Suprapubic skin (tissue), 3 donors: ENCODE measurements at regions not wholly inside any gene's neighbourhood (a gene's known extent, or its start where the extent isn't known, plus 50 kb on each side); places are given as distances from the start of the nearest gene placed in this dataset.

Source experiments
- CTCF ChIP-seq, 2 donors: fragments of 200-600 bp in 1 of 2; fragments of 450-650 bp in 1 of 2; sonication (generic) in 1 of 2; IDR thresholded peaks; one replicate each; pipeline ENCODE4 v1.5.1; 2016 to 2019; ENCODE audit warnings: antibody characterized with exemption in 2 of 2, mild to moderate bottlenecking in 1 of 2, moderate library complexity in 1 of 2
- EP300 ChIP-seq: sonication (generic); formaldehyde crosslinking; IDR thresholded peaks from one replicate; pipeline ENCODE4 v1.6.1; 2017; ENCODE audit warnings: antibody characterized with exemption

- no peak for TF ChIP-seq EP300
- TF ChIP-seq CTCF (IDR thresholded peaks at IDR 0.05): no peak
Observed at GRCh38 chr15:36407647-36408046, 171.8 kb upstream of the CDIN1 start.
